ENCODE measurements at regions not wholly inside any gene's neighbourhood (a gene's known extent, or its start where the extent isn't known, plus 50 kb on each side); places are given as distances from the start of the nearest gene placed in this dataset.

DNA sequence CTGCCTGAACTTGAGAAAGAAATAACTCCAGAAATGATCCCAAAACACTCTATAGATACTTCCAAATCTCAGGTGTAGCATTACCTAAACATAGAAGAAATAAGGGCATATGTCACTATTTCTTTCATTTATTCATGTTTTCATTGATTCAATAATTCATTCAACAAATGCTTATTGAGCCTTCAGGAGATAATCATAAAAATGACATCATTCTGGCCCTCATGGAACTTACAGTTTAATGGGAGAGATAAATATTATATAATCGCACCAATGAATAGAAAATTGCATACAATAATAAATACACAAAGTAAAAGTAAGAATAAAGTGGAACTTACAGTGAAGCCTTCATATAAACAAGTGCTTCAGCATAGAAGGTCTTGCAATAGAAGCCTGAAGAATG lies 58.1 kb upstream of the NR2F2 start:
- Histone ChIP-seq H3K9ac (ENCODE audit: low read depth, low read length) (no peak overlapping the region), H3K36me3 (ENCODE audit: insufficient read depth, low read length) (no peaks in the 10 kb centered on the region), H3K9me3 (ENCODE audit: control insufficient read depth, insufficient read depth, low read length) (no peaks in the 10 kb centered on the region), H3K4me1 (ENCODE audit: insufficient read depth, low read length) (peaks cover 6% of the 10 kb centered on the region)

DNA sequence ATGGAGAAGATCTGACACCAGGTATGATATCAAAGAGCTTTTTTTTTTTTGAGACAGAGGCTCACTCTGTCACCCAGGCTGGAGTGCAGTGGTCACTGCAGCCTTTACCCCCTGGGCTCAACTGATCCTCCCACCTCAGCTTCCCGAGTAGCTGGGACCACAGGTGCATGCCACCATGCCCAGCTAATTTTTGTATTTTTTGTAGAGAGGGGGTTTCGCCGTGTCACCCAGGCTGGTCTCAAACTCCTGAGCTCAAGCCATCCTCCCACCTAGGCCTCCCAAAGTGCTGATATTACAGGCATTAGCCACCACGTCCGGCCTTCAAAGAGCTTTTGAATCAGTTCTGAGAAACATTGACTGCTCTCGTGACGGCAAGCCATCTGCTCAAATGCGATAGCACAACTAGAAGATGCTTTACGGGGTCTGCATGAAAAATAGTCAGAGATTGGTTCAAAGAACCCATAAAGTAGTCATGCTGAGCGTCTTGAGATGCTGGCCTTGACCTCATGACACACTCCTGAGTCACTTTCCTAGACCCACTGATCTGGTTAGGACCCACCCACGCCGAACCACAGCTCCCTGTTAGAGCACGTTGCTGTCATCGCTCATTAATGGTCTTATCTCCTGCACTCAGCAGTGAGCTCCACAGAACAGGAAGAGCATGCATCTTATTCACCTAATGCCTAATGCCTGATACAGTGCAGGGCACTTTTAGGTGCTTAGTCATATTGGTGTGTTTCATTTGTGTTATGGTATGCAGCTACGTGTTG lies 57.0 kb upstream of the NR2F2 start:
- Histone ChIP-seq H3K36me3 (ENCODE audit: insufficient read depth, low read length) (no peaks in the 10 kb centered on the region), H3K9me3 (ENCODE audit: control insufficient read depth, insufficient read depth, low read length) (no peaks in the 10 kb centered on the region), H3K4me1 (ENCODE audit: insufficient read depth, low read length) (peaks cover 6% of the 10 kb centered on the region), H3K9ac (ENCODE audit: low read depth, low read length) (no peak overlapping the region)

DNA sequence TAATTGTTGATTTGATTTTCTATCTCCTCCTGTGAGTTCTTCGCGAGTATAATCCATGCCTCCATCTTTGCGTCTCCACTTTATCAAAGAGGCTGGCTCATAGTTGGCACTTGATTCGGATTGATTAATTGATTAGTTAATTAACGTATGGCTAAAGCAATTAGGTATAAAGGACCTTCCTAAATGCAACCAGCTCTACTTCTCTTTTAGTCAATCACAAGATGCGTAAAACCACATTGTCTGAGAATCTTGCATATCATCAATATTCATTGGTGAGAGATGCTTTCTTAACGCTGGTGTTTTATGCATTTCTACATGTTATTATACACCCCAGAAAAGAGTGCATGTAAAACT lies 56.4 kb upstream of the NR2F2 start:
- Histone ChIP-seq H3K9ac (ENCODE audit: low read depth, low read length) (no peak overlapping the region), H3K9me3 (ENCODE audit: control insufficient read depth, insufficient read depth, low read length) (no peaks in the 10 kb centered on the region), H3K4me1 (ENCODE audit: insufficient read depth, low read length) (peaks cover 6% of the 10 kb centered on the region), H3K36me3 (ENCODE audit: insufficient read depth, low read length) (no peaks in the 10 kb centered on the region)

DNA sequence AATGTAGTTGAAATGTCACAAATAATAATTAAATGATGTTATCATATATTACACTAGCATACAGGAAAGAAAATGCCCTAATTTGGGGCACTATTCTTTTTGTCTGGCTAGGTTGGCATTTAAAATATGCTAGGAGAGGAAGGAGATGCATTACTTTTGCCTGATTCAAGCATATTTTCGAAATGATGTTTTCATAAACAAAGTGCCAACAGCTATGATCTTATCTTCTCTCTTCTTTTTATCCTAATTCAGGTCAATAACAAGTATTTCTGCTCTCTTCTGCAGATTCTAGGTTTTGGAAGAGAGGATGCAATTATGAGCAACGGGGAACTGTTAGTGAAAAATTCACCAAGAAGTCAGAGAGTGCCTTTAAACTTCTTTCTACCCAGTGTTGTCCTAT lies 55.8 kb upstream of the NR2F2 start:
- Histone ChIP-seq H3K4me1 (ENCODE audit: insufficient read depth, low read length) (peaks cover 6% of the 10 kb centered on the region), H3K9me3 (ENCODE audit: control insufficient read depth, insufficient read depth, low read length) (no peaks in the 10 kb centered on the region), H3K9ac (ENCODE audit: low read depth, low read length) (no peak overlapping the region), H3K36me3 (ENCODE audit: insufficient read depth, low read length) (no peaks in the 10 kb centered on the region)

DNA sequence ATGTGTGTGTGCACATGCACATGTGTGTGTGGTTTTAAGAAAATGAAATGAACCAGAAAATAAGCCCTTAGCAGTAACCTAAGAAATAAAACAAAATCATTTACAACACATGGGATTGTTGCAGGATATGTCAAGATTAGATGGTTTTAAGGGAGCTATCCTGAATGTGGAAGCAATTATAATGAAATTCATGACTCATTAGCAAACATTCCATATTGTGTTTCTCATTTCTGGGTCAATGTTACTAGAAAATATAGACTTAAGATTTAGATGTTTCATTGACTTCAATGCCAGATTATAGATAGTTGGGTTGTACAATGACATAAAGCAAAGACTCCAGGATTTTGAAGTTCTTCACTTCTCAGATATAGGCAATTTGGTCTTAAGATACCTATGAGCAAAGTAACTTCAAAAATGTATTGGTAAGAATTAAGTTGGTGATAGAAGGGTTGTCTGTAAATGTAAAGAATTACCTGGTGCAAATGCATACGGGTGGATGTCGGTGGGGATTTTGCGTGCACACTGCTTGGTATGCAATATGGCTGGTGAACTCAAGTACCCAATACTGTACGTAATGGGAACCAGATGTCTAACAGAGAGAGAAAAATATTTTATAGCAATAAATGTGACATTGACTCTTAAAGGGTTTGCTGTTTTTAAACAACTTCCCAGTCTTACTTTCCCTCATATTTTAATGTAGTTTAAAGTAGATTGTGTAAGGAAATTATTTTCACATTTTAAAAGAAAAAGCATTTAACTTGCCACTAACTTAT lies 53.9 kb upstream of the NR2F2 start:
- H3K36me3 ChIP-seq (ENCODE audit: insufficient read depth, low read length), result no peaks in the 10 kb centered on the region
- H3K9ac ChIP-seq (ENCODE audit: low read depth, low read length), result no peak overlapping the region
- no peaks in the 10 kb centered on the region for H3K9me3 ChIP-seq (ENCODE audit: control insufficient read depth, insufficient read depth, low read length)
- H3K4me1 ChIP-seq (ENCODE audit: insufficient read depth, low read length), result peaks cover 6% of the 10 kb centered on the region
